ENCODE measurements at regions not wholly inside any gene's neighbourhood (a gene's known extent, or its start where the extent isn't known, plus 50 kb on each side); places are given as distances from the start of the nearest gene placed in this dataset.
"Not testable (repeated sequence)": the region's sequence is repeated elsewhere in the genome, so short reads cannot be mapped to it uniquely, and the experiment has no call there.

DNA sequence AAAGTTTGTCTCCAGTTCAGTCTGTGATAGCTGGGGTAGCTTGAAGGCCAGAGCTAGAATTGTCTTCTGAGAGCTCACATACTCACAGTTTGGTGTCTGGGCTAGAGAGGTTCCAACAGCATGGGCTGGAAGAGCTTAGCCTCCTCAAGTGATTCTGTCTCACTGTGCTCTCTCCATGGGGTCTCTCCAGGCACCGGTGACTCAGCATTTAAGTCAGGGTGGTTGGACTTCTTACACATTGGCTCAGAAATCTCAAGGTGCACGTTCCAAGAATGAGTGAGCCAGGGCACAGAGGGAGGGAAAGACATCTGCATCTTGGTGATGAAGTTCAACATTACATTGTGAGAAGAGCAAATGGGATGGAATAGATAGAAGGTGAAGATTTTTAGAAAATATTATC is 207.3 kb upstream of the DDX18 start:
- H3K9me3 Mint-ChIP-seq: no peaks in the 10 kb centered on the region
- ATAC-seq: no peak
- no peak overlapping the region for H3K4me3 Mint-ChIP-seq
- no peaks in the 10 kb centered on the region for H3K27me3 Mint-ChIP-seq (ENCODE audit: low read depth)
- no peaks in the 10 kb centered on the region for H3K36me3 Mint-ChIP-seq (ENCODE audit: insufficient read depth)
- no peak for DNase-seq
- no peaks in the 10 kb centered on the region for H3K4me1 Mint-ChIP-seq (ENCODE audit: low read depth)

DNA sequence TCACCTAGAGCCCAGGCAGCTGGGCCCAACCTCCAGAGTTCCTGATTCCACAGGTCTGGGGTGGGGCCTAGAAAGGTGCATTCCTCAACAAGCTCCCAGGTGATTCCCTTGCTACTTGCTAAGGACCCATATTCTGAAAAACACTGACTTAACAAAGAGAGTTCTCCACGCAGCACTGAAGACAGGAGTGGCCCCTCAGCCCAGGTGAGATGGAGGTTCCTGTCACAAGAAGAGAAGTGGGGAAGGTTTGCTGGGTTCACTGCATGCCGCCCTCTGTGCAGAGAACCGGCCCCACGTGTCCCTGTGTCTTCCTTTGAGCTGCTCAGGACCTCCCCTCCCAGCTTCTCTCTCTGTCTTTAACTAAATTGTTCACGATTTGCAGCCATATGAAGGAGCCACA is 201.4 kb upstream of the DDX18 start:
- DNase-seq (no peak), ATAC-seq (no peak)
- Mint-ChIP-seq H3K4me3 (no peak overlapping the region), H3K9me3 (no peaks in the 10 kb centered on the region), H3K4me1 (ENCODE audit: low read depth) (no peaks in the 10 kb centered on the region), H3K27me3 (ENCODE audit: low read depth) (no peaks in the 10 kb centered on the region), H3K36me3 (ENCODE audit: insufficient read depth) (no peaks in the 10 kb centered on the region)

DNA sequence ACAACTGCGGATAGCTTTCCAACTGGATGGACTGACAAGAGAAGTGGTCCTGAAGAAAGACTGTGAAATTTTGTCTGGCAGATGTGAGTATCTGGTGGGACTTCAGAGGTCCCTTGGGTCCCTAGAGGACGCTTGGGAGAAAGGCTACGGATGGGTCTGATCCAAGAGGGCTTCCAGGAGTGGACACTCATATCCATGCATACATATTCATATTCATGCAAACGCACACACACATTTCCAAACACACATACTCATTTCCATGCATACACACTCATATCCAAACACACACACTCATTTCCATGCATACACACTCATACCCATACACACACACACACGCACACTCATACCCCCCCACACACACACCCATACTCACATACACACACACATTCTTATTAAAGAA is 200.2 kb upstream of the DDX18 start:
- no peak overlapping the region for H3K4me3 Mint-ChIP-seq
- DNase-seq: no peak
- no peaks in the 10 kb centered on the region for H3K4me1 Mint-ChIP-seq (ENCODE audit: low read depth)
- no peak for ATAC-seq
- no peaks in the 10 kb centered on the region for H3K27me3 Mint-ChIP-seq (ENCODE audit: low read depth)
- H3K9me3 Mint-ChIP-seq: no peaks in the 10 kb centered on the region
- H3K36me3 Mint-ChIP-seq (ENCODE audit: insufficient read depth): no peaks in the 10 kb centered on the region

DNA sequence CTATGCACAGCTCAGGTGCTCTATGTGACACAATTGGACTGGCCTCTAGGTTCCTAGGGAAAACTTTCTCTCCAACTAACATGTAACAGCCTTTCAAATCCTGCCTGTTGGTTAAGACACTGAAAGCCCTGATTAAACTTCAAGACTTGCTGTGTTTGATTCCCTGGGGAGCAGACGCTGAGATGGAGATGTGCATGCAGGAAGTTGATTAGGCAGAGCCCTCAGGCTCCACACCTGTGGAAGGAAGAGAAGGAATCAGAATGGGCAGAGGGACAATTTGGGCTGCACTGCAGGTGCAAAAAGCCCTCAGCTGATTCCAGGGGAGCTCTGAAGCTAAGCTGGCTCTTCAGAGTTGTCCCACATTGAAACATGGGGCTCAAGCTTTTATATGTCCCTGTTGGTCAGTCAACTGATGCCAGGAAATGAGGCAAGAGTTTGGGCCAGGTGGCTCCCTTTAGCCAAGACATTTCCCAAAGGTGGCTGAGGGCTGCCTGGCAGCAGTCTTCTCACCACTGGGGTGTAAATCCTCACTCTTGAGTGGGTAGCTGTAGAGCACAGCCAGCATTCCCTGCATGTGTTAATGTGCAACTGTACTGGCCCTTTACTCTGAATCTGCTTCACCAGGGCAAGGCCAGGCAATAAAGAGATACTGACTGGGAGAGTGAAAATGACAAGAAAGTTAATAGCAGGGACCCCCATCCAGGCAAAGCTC is 199.5 kb upstream of the DDX18 start:
- Mint-ChIP-seq H3K9me3 (no peaks in the 10 kb centered on the region), H3K4me3 (no peak overlapping the region), H3K4me1 (ENCODE audit: low read depth) (no peaks in the 10 kb centered on the region), H3K36me3 (ENCODE audit: insufficient read depth) (no peaks in the 10 kb centered on the region), H3K27me3 (ENCODE audit: low read depth) (no peaks in the 10 kb centered on the region)
- no peak for ATAC-seq
- DNase-seq: no peak

DNA sequence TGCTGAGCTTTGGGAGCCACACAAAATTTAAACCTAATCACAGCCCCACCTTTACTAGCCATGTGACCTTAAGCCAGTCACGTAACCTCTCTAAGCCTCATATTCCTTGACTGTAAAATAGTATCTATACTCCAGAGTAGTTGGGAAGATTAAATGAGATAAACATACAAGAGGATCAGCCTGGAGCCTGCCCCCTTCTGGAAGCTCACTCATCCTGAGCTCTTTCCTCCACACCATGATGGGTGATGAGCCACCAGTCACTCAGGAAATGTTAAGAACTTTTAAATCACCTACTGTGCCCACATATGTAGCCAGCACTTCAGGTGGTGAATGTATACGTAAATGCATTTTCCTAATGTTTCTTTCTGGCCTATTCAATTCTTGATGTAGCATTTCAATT is 195.9 kb upstream of the DDX18 start:
- Mint-ChIP-seq H3K4me1 (ENCODE audit: low read depth) (no peaks in the 10 kb centered on the region), H3K9me3 (peaks cover 2% of the 10 kb centered on the region), H3K36me3 (ENCODE audit: insufficient read depth) (no peaks in the 10 kb centered on the region), H3K4me3 (no peak overlapping the region), H3K27me3 (ENCODE audit: low read depth) (no peaks in the 10 kb centered on the region)
- DNase-seq (no peak), ATAC-seq (no peak)

DNA sequence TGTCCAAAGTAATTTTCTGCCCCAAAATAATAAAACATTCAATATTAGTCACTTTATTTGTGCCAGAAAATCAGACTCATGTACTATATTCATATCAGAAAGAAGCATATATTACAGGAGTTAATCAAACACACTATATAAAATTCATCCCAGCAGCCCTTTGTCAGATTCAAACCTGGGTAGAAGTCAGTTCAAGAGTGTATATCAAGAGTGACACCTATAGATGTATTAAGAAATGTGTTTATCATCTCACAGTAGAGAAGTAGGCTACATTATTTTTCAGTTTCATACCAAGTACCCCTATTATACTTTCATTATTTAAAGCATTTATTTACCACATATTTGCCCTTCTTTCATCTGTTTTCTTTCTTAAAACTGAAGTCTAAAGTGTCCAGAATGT is 193.2 kb upstream of the DDX18 start:
- Mint-ChIP-seq H3K4me3 (no peak overlapping the region), H3K9me3 (peaks cover 2% of the 10 kb centered on the region), H3K36me3 (ENCODE audit: insufficient read depth) (no peaks in the 10 kb centered on the region), H3K27me3 (ENCODE audit: low read depth) (no peaks in the 10 kb centered on the region), H3K4me1 (ENCODE audit: low read depth) (no peaks in the 10 kb centered on the region)
- ATAC-seq (no peak), DNase-seq (no peak)

DNA sequence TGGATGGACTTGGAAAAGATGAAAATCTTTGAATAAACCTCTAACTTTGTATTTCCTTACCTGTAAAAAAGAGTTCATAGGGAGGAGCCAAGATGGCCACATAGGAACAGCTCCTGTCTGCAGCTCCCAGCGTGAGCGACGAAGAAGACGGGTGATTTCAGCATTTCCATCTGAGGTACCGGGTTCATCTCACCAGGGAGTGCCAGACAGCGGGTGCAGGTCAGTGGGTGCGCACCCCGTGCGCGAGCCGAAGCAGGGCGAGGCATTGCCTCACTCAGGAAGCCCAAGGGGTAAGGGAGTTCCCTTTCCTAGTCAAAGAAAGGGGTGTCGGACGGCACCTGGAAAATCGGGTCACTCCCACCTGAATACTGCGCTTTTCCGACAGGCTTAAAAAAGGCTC is 191.3 kb upstream of the DDX18 start:
- DNase-seq; ATAC-seq; H3K4me1 Mint-ChIP-seq (ENCODE audit: low read depth); H3K4me3 Mint-ChIP-seq; H3K36me3 Mint-ChIP-seq (ENCODE audit: insufficient read depth); H3K27me3 Mint-ChIP-seq (ENCODE audit: low read depth); H3K9me3 Mint-ChIP-seq: not testable (repeated sequence)

DNA sequence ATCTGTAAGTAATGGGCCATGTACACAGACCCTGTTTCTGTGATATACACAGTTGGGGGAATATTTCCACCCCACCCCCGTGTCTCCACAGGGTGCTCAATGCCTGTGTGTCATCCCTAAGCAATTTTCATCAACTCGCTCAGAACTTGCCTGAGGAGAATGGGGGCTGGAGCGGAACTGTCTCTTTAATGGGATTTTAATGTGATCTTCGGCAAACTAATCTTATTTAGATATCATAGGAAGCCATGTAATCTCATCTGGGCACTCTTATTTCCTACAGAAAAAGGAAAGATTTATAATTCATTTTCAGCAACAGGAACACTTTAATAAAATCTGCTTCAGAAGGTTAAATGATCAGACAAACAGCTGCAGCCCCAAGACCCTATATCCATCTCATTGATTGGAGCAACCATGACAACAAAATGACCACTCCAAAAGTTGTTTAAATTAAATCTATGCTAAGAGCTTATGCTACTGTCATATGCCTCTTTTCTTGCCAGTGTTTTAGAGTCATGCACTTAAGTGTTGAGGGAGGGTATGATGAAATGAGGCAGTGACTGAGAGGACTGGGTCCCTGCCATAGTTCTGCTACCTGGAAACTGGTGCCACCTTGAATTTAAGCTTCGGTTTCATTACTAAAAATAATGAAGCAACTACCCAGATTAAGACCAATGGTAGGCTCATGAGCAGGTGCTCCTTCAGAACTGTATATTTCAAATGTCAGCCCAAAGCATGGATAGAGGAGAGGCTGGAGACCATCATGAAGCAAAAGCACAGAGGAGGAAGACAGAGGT is 183.1 kb upstream of the DDX18 start:
- ATAC-seq (no peak), DNase-seq (no peak)
- H3K36me3 Mint-ChIP-seq (ENCODE audit: insufficient read depth): no peaks in the 10 kb centered on the region
- no peak overlapping the region for H3K4me3 Mint-ChIP-seq
- H3K9me3 Mint-ChIP-seq: no peaks in the 10 kb centered on the region
- H3K4me1 Mint-ChIP-seq (ENCODE audit: low read depth): no peaks in the 10 kb centered on the region
- no peaks in the 10 kb centered on the region for H3K27me3 Mint-ChIP-seq (ENCODE audit: low read depth)

DNA sequence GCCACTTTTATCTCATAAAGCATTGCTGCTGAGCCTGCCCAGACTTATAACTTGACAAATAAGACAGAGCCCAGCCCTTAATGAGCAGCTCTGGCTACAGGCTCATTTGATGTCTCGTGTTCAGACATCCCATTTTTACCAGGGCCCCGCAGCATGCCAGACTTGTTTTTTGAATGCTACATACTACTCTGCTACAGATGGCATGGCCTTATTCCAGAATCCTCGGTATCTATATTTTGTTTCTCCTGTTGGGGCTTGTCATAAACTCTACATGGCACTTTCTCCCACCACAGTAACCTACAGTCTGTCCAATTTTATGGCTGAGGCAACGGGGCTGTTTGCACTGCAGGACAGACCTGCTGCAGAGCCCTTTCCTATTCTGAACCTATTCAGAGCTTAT is 179.0 kb upstream of the DDX18 start:
- H3K4me1 Mint-ChIP-seq (ENCODE audit: low read depth): no peaks in the 10 kb centered on the region
- peaks cover 5% of the 10 kb centered on the region for H3K9me3 Mint-ChIP-seq
- DNase-seq (no peak), ATAC-seq (no peak)
- no peak overlapping the region for H3K4me3 Mint-ChIP-seq
- H3K36me3 Mint-ChIP-seq (ENCODE audit: insufficient read depth): no peaks in the 10 kb centered on the region
- no peaks in the 10 kb centered on the region for H3K27me3 Mint-ChIP-seq (ENCODE audit: low read depth)

DNA sequence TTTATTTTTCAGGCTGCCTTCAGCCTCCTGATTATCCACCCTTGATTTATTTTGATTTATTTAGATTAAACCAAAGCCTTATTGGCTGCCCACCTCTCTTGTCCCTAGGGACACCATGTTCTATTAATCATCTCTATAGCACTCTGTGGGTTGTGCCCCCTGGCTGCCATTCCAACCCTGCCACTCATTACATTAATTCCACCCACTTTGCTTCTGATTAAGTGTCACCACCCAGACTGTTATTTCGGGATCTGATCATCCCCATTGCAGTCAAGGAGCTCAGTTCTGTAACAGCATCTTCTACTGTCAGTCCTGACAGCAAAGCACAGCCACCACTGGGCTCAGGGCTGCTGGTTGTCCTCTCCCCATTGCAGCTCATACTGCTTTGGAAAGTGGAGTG is 175.1 kb upstream of the DDX18 start:
- ATAC-seq (no peak), DNase-seq (no peak)
- H3K27me3 Mint-ChIP-seq (ENCODE audit: low read depth): no peaks in the 10 kb centered on the region
- no peaks in the 10 kb centered on the region for H3K4me1 Mint-ChIP-seq (ENCODE audit: low read depth)
- H3K4me3 Mint-ChIP-seq: no peak overlapping the region
- H3K9me3 Mint-ChIP-seq: peaks cover 5% of the 10 kb centered on the region
- no peaks in the 10 kb centered on the region for H3K36me3 Mint-ChIP-seq (ENCODE audit: insufficient read depth)

DNA sequence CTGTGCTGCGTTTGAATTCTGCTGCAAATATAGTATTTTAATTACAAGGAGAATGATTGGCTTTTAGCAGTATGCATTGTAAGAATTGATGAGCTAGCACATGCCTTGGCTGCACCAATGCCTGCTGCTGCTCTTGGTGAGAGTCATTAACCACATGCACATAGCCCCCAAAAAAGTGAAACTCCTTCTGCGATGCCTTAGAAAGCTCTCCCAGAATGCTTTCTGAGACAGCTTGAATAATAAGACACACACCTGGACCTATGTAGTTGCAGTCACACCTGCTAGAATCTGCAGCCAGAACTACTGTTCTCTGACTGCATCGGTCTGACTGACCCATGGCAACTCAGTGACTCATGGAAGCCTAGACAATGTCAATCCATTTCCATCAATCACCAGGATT is 170.1 kb upstream of the DDX18 start:
- Mint-ChIP-seq H3K9me3 (peaks cover 6% of the 10 kb centered on the region), H3K36me3 (ENCODE audit: insufficient read depth) (no peaks in the 10 kb centered on the region)
- no peak for ATAC-seq

DNA sequence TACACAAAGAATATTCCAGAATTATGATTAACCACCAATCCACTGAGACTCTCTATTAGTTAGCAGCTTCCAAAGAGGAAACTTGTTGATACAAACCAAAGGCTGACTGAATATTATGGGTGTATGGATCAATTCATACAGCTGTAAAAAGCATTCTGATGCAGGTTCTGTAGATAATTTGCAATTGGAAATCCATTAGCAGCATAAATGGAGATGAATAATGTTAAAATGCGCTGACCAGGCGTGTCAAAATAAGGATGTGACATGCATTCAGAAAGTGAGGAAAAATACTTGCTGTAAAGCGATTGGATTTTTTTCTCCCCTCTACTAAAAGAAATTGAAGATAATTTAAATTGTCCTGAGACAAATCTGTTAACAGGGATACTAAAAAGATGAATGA is 169.0 kb upstream of the DDX18 start:
- Mint-ChIP-seq H3K4me1 (ENCODE audit: low read depth) (no peaks in the 10 kb centered on the region), H3K27me3 (ENCODE audit: low read depth) (peaks cover 4% of the 10 kb centered on the region), H3K9me3 (peaks cover 6% of the 10 kb centered on the region), H3K36me3 (ENCODE audit: insufficient read depth) (no peaks in the 10 kb centered on the region), H3K4me3 (no peak overlapping the region)
- ATAC-seq (no peak), DNase-seq (no peak)

More for the DNA sequence above, 170.1 kb upstream of the DDX18 start:
- H3K4me1 Mint-ChIP-seq (ENCODE audit: low read depth): no peaks in the 10 kb centered on the region
- H3K27me3 Mint-ChIP-seq (ENCODE audit: low read depth): peaks cover 4% of the 10 kb centered on the region
- no peak overlapping the region for H3K4me3 Mint-ChIP-seq
- no peak for DNase-seq

DNA sequence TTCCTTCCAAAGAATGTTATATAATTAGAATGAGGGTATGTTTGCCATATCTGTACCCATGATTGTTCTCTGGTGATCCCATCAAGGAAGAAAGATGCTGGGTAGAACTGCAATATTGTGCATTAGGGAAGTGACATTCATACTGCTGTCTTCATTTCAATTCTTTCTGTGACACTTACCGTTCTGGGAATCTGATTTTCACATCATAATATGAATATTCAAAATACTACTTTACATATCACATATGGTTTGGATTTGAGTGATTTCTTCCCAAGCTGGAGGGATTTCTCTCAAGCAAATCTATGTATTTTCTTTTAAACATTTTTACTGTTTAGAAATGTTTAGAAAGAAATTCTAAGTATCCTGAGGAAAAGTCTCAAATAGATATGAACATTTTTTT is 168.4 kb upstream of the DDX18 start:
- no peaks in the 10 kb centered on the region for H3K4me1 Mint-ChIP-seq (ENCODE audit: low read depth)
- no peaks in the 10 kb centered on the region for H3K36me3 Mint-ChIP-seq (ENCODE audit: insufficient read depth)
- ATAC-seq (no peak), DNase-seq (no peak)
- peaks cover 6% of the 10 kb centered on the region for H3K9me3 Mint-ChIP-seq
- peaks cover 4% of the 10 kb centered on the region for H3K27me3 Mint-ChIP-seq (ENCODE audit: low read depth)
- no peak overlapping the region for H3K4me3 Mint-ChIP-seq

DNA sequence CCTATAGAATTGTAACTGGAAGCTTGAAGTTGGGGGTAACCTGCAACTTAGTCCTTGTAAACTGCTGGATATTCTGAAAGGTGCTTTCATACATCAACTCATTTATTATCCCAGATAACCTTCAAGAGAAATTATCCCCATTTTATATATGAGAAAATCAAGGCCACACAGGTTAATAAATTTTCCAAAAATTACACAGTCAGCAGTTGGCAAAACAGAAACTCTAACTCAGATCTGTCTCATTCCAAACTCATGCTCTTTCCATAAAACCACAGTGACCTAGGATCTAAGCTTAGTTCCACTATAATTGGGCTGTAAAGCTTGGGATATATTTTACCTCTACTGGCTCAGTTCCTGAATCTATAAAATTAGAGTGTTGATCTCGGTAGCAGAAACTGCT is 167.6 kb upstream of the DDX18 start:
- Mint-ChIP-seq H3K4me1 (ENCODE audit: low read depth) (no peaks in the 10 kb centered on the region), H3K9me3 (peaks cover 6% of the 10 kb centered on the region), H3K27me3 (ENCODE audit: low read depth) (peaks cover 4% of the 10 kb centered on the region), H3K4me3 (no peak overlapping the region), H3K36me3 (ENCODE audit: insufficient read depth) (no peaks in the 10 kb centered on the region)
- ATAC-seq: no peak
- DNase-seq: no peak

DNA sequence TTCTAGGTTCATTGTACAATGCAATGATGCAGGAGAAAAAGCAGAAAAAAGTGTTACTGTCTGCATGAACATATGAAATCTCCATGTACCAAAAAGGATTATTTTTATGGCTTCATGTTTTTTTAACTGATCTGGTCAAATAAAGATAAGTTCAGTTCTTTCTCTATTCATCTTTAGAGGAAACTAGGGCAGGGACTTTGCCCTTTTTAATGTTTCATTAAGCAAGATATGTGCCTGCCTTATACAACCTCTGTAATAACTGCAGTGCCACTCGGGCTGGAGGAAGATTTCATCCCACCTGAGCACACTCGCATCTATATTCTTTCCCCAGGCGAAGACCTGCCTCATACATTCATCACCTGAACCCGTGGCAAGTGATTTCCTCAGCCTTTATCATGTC is 157.9 kb upstream of the DDX18 start:
- DNase-seq (no peak), ATAC-seq (no peak)
- Mint-ChIP-seq H3K4me1 (ENCODE audit: low read depth) (no peaks in the 10 kb centered on the region), H3K36me3 (ENCODE audit: insufficient read depth) (no peaks in the 10 kb centered on the region), H3K27me3 (ENCODE audit: low read depth) (peaks cover 2% of the 10 kb centered on the region), H3K4me3 (no peak overlapping the region), H3K9me3 (no peaks in the 10 kb centered on the region)

Measured in activated T-cell treated with anti-CD3 and anti-CD28 coated beads, Interleukin-2, amount 50 U/mL, for 4 hours (primary cell).